NB4 (cell line): ENCODE measurements at regions not wholly inside any gene's neighbourhood (a gene's known extent, or its start where the extent isn't known, plus 50 kb on each side); places are given as distances from the start of the nearest gene placed in this dataset.

ENCODE experiments used
- CTCF ChIP-seq: IDR thresholded peaks from one replicate; pipeline ENCODE4 v1.5.1; 2012; ENCODE audit warnings: low read depth, low read length
- MAX ChIP-seq: IDR thresholded peaks from 2 replicates; pipeline ENCODE4 v1.6.1; 2011; ENCODE audit warnings: low read depth, low read length
- POLR2A ChIP-seq: IDR thresholded peaks from 2 replicates; pipeline ENCODE4 v1.6.1; 2011; ENCODE audit warnings: mild to moderate bottlenecking; ENCODE audit not compliant: insufficient read length; ENCODE audit errors: extremely low read depth

DNA sequence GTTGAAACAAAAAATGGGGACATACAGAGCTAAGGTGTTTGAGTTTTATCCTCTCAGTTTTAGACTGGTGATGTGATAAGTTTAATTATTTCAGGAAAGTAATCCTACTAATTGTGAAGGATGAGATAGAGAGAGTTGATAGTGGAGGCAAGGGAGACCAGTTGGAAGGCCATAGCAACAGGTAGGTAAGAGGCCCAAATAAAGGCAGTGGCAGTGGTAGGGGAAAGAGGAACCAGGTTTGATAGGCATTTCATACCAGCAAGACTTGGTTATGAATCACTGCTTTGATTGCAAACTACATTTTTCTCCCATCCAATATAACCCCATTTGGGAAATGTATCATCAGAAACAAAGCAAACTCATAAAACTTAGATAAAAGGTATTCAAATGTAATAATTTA is 63.1 kb upstream of the SH3GLB1 start:
- TF ChIP-seq CTCF (no peak), POLR2A (no peak), MAX (no peak)
